SH-SY5Y (cell line): ENCODE measurements at regions not wholly inside any gene's neighbourhood (a gene's known extent, or its start where the extent isn't known, plus 50 kb on each side); places are given as distances from the start of the nearest gene placed in this dataset.

ENCODE experiments used
- GATA2 ChIP-seq: IDR thresholded peaks from 2 replicates; pipeline ENCODE4 v1.6.1; 2011; ENCODE audit warnings: mild to moderate bottlenecking, low read depth, low read length
- GATA3 ChIP-seq: IDR thresholded peaks from 2 replicates; pipeline ENCODE4 v1.6.1; 2011; ENCODE audit warnings: low read depth, mild to moderate bottlenecking, low read length, moderate library complexity

DNA sequence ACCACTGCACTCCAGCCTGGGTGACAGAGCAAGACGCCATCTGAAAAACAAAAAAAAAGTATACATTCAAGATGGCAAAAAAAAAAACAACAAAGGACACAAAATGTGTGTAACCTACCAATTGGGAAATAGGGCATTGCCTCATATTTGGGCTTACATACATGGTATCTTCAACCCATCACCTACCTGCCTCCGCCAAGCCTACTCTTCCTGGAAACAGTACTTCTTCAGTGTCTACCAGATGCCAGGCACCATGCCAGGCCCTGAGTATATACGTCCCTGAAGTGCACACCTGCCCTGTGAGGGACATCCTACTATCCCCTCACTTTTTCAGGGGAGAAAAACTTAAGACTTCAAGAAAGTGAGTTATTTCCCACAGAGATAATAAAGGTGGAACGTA lies 160.2 kb downstream of the TOMM20 start:
- TF ChIP-seq GATA3 (no peak), GATA2 (no peak)
